ENCODE measurements at regions not wholly inside any gene's neighbourhood (a gene's known extent, or its start where the extent isn't known, plus 50 kb on each side); places are given as distances from the start of the nearest gene placed in this dataset.

GRCh38 chr2:3094318-3094717 is 283.3 kb downstream of the EIPR1 start:
- Mint-ChIP-seq H3K27ac (ENCODE audit: unreplicated experiment) (no peak overlapping the region), H3K9me3 (ENCODE audit: unreplicated experiment) (no peaks in the 10 kb centered on the region), H3K4me1 (ENCODE audit: unreplicated experiment) (peaks cover 3% of the 10 kb centered on the region), H3K4me3 (ENCODE audit: unreplicated experiment) (no peak overlapping the region), H3K36me3 (ENCODE audit: low read depth, unreplicated experiment) (no peaks in the 10 kb centered on the region), H3K27me3 (ENCODE audit: unreplicated experiment) (no peaks in the 10 kb centered on the region)
- DNase-seq (ENCODE audit: low spot score), result no peak
- TF ChIP-seq CTCF (IDR thresholded peaks at IDR 0.05; ENCODE audit: unreplicated experiment), result no peak

GRCh38 chr2:3091696-3092095 is 285.9 kb downstream of the EIPR1 start:
- no peak for TF ChIP-seq CTCF (IDR thresholded peaks at IDR 0.05; ENCODE audit: unreplicated experiment)
- H3K4me1 Mint-ChIP-seq (ENCODE audit: unreplicated experiment), result peaks cover 3% of the 10 kb centered on the region
- H3K36me3 Mint-ChIP-seq (ENCODE audit: low read depth, unreplicated experiment), result peaks cover 3% of the 10 kb centered on the region
- no peaks in the 10 kb centered on the region for H3K9me3 Mint-ChIP-seq (ENCODE audit: unreplicated experiment)
- H3K27me3 Mint-ChIP-seq (ENCODE audit: unreplicated experiment), result no peaks in the 10 kb centered on the region
- DNase-seq (ENCODE audit: low spot score), result no peak
- no peak overlapping the region for H3K27ac Mint-ChIP-seq (ENCODE audit: unreplicated experiment)
- H3K4me3 Mint-ChIP-seq (ENCODE audit: unreplicated experiment), result no peak overlapping the region

GRCh38 chr2:3082705-3083104 is 294.9 kb downstream of the EIPR1 start:
- Mint-ChIP-seq H3K27ac (ENCODE audit: unreplicated experiment) (no peak overlapping the region), H3K36me3 (ENCODE audit: low read depth, unreplicated experiment) (no peaks in the 10 kb centered on the region), H3K9me3 (ENCODE audit: unreplicated experiment) (no peaks in the 10 kb centered on the region), H3K4me1 (ENCODE audit: unreplicated experiment) (no peaks in the 10 kb centered on the region), H3K4me3 (ENCODE audit: unreplicated experiment) (no peak overlapping the region), H3K27me3 (ENCODE audit: unreplicated experiment) (no peaks in the 10 kb centered on the region)
- DNase-seq (ENCODE audit: low spot score), result no peak
- no peak for TF ChIP-seq CTCF (IDR thresholded peaks at IDR 0.05; ENCODE audit: unreplicated experiment)

GRCh38 chr2:3079959-3080948 is 297.4 kb downstream of the EIPR1 start:
- Mint-ChIP-seq H3K36me3 (ENCODE audit: low read depth, unreplicated experiment) (no peaks in the 10 kb centered on the region), H3K4me1 (ENCODE audit: unreplicated experiment) (peaks cover 14% of the 10 kb centered on the region), H3K4me3 (ENCODE audit: unreplicated experiment) (no peak overlapping the region), H3K27me3 (ENCODE audit: unreplicated experiment) (peaks cover 2% of the 10 kb centered on the region), H3K27ac (ENCODE audit: unreplicated experiment) (no peak overlapping the region), H3K9me3 (ENCODE audit: unreplicated experiment) (no peaks in the 10 kb centered on the region)
- TF ChIP-seq CTCF (IDR thresholded peaks at IDR 0.05; ENCODE audit: unreplicated experiment), result no peak
- no peak for DNase-seq (ENCODE audit: low spot score)

GRCh38 chr2:3079466-3079865 is 298.2 kb downstream of the EIPR1 start:
- no peak for DNase-seq (ENCODE audit: low spot score)
- TF ChIP-seq CTCF (IDR thresholded peaks at IDR 0.05; ENCODE audit: unreplicated experiment), result no peak
- H3K9me3 Mint-ChIP-seq (ENCODE audit: unreplicated experiment), result no peaks in the 10 kb centered on the region
- H3K27me3 Mint-ChIP-seq (ENCODE audit: unreplicated experiment), result peaks cover 2% of the 10 kb centered on the region
- no peak overlapping the region for H3K27ac Mint-ChIP-seq (ENCODE audit: unreplicated experiment)
- H3K36me3 Mint-ChIP-seq (ENCODE audit: low read depth, unreplicated experiment), result no peaks in the 10 kb centered on the region
- H3K4me1 Mint-ChIP-seq (ENCODE audit: unreplicated experiment), result peaks cover 14% of the 10 kb centered on the region
- H3K4me3 Mint-ChIP-seq (ENCODE audit: unreplicated experiment), result no peak overlapping the region

Data from endothelial cell (in vitro differentiated cells).